ENCODE measurements at regions not wholly inside any gene's neighbourhood (a gene's known extent, or its start where the extent isn't known, plus 50 kb on each side); places are given as distances from the start of the nearest gene placed in this dataset.
A peak's percentile ranks its signal among the peaks of the same experiment; 100 is the strongest.

DNA sequence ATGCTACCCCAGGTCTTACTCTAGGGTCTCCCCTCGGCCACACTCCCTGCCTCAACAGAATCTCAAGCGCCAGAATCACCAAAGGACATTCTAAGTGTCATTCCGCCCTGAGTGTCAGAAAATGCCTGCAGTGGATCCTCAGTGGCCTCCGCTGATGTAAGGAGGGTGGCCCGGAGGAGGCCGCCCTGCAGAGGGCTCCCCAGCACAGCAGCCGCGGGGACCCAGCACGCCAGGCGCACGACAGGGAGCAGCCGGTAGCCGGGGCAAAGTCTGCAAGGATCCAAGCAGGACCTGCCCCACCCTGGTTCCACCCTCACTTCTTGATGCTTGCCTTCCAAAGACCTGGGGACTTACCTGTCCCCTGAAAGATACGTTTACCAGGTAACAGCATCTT is 54.2 kb upstream of the ID2 start:
- Mint-ChIP-seq H3K9me3 (ENCODE audit: unreplicated experiment) (no peaks in the 10 kb centered on the region), H3K36me3 (ENCODE audit: insufficient read depth, unreplicated experiment) (no peaks in the 10 kb centered on the region), H3K4me3 (ENCODE audit: unreplicated experiment) (peak overlapping the region; percentile 51), H3K27ac (ENCODE audit: unreplicated experiment) (peak overlapping the region; percentile 65), H3K4me1 (ENCODE audit: low read depth, unreplicated experiment) (peaks cover 34% of the 10 kb centered on the region), H3K27me3 (ENCODE audit: insufficient read depth, unreplicated experiment) (no peaks in the 10 kb centered on the region)
- POLR2A ChIA-PET = interaction anchor here (3.0 kb wide), 1 partner anchor 53 kb away, joined by 50 read pairs; the partner anchor contains the start of gene ID2
- DNase-seq = peak; percentile 92 to 94
- no TSS peak for BruUV-seq (replicated peaks)
- Histone ChIP-seq H3K36me3 (ENCODE audit: control insufficient read depth, insufficient read depth, low read length) (no peaks in the 10 kb centered on the region), H3K4me1 (peaks cover 88% of the 10 kb centered on the region), H3K4me3 (ENCODE audit: low read depth, low read length) (peak overlapping the region; percentile 29), H3K27me3 (replicated peaks; ENCODE audit: control insufficient read depth, insufficient read depth, low read length) (no peaks in the 10 kb centered on the region), H3K9me3 (no peaks in the 10 kb centered on the region)
- CTCF ChIA-PET = interaction anchor here (0.6 to 3.1 kb wide), 9 partner anchors 9 to 1200 kb away, joined by 3 to 23 read pairs (median 6); partner anchors contain the start of gene ID2
- TF ChIP-seq, protein P1, sequence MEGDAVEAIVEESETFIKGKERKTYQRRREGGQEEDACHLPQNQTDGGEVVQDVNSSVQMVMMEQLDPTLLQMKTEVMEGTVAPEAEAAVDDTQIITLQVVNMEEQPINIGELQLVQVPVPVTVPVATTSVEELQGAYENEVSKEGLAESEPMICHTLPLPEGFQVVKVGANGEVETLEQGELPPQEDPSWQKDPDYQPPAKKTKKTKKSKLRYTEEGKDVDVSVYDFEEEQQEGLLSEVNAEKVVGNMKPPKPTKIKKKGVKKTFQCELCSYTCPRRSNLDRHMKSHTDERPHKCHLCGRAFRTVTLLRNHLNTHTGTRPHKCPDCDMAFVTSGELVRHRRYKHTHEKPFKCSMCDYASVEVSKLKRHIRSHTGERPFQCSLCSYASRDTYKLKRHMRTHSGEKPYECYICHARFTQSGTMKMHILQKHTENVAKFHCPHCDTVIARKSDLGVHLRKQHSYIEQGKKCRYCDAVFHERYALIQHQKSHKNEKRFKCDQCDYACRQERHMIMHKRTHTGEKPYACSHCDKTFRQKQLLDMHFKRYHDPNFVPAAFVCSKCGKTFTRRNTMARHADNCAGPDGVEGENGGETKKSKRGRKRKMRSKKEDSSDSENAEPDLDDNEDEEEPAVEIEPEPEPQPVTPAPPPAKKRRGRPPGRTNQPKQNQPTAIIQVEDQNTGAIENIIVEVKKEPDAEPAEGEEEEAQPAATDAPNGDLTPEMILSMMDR (IDR thresholded peaks at IDR 0.05; ENCODE audit: insufficient read depth in 1 of 2, low read depth in 1 of 2, low read length in 1 of 2, severe bottlenecking in 1 of 2, unreplicated experiment in 1 of 2) = peak; percentile 41 to 87
- intact Hi-C loops (cut with micrococcal nuclease; ENCODE audit: unreplicated experiment) = loop anchor here (1.0 to 10.0 kb wide), 11 partner anchors 9 to 1200 kb away; no protein-coding TSS in a partner anchor

DNA sequence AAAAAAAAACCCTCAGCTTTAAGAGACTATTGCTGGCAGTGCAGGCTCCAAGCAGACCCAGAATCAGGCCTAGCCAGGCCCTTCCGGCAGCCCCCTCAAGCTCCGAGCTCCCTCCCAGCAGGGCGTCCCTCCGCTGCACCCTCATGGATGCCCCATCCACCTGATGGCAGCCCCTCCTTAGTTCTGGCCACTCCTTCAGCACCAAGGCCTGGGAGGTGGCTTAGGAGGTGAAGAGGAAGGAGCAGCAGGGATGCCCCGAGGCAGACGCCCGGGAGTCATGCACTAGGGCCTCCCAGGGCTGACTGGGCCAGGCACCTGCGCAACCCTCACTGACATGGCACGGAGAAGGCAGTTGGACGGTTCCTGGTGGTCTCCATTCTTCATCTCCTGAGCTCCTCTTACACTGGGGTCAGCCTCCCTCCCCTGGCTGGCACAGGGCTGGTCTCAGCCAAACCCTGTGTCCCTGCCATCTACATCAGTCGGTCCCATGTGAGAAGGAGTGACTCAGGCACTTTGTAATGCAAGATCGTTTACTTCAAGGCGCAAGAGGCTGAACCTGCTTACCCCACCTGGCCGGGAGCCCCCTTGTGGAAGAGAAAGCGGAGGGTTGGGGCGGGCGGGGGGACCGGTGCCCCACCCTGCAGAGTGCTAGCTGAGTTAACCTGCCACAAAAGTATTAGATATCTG is 53.5 kb upstream of the ID2 start:
- ChIA-PET CTCF (interaction anchor here (0.6 to 3.1 kb wide), 7 partner anchors 8 to 233 kb away, joined by 3 to 23 read pairs (median 5); partner anchors contain the start of gene ID2), POLR2A (interaction anchor here (3.0 kb wide), 1 partner anchor 53 kb away, joined by 50 read pairs; the partner anchor contains the start of gene ID2)
- Mint-ChIP-seq H3K27me3 (ENCODE audit: insufficient read depth, unreplicated experiment) (no peaks in the 10 kb centered on the region), H3K4me1 (ENCODE audit: low read depth, unreplicated experiment) (peaks cover 31% of the 10 kb centered on the region), H3K27ac (ENCODE audit: unreplicated experiment) (peak overlapping the region; percentile 65), H3K36me3 (ENCODE audit: insufficient read depth, unreplicated experiment) (no peaks in the 10 kb centered on the region), H3K4me3 (ENCODE audit: unreplicated experiment) (peak overlapping the region; percentile 51), H3K9me3 (ENCODE audit: unreplicated experiment) (no peaks in the 10 kb centered on the region)
- no peaks in the 10 kb centered on the region for H3K27me3 ChIP-seq (replicated peaks; ENCODE audit: control insufficient read depth, insufficient read depth, low read length)
- H3K4me1 ChIP-seq = peaks cover 89% of the 10 kb centered on the region
- intact Hi-C loops (cut with micrococcal nuclease; ENCODE audit: unreplicated experiment) = loop anchor here (5.0 to 10.0 kb wide), 2 partner anchors 134 to 504 kb away; no protein-coding TSS in a partner anchor
- no peaks in the 10 kb centered on the region for H3K9me3 ChIP-seq
- no TSS peak for BruUV-seq (replicated peaks)
- TF ChIP-seq, protein P1 (IDR thresholded peaks at IDR 0.05; ENCODE audit: insufficient read depth in 1 of 2, low read depth in 1 of 2, low read length in 1 of 2, severe bottlenecking in 1 of 2, unreplicated experiment in 1 of 2) = peak in 1 of 2 experiments; percentile 4
- H3K4me3 ChIP-seq (ENCODE audit: low read depth, low read length) = no peak overlapping the region
- DNase-seq = no peak
- no peaks in the 10 kb centered on the region for H3K36me3 ChIP-seq (ENCODE audit: control insufficient read depth, insufficient read depth, low read length)

DNA sequence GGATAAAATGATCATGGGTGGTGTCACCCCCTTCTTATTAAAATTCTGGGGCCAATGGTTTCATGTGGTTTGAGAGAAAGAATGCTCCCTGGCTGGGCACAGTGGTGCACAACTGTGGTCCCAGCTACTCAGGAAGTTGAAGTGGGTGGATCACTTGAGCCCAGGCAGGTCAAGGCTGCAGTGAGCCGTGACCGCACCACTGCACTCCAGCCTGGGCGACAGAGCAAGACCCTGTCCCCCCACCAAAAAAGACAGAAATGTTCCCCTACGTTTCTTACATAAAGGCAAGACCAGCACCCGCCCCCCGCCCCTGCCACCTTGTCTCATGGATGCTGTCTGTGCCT is 53.0 kb upstream of the ID2 start:
- ChIA-PET POLR2A (interaction anchor here (3.0 kb wide), 1 partner anchor 52 kb away, joined by 50 read pairs; the partner anchor contains the start of gene ID2), CTCF (interaction anchor here (0.8 to 3.1 kb wide), 2 partner anchors 52 to 134 kb away, joined by 3 to 23 read pairs; partner anchors contain the start of gene ID2)
- H3K9me3 ChIP-seq = no peaks in the 10 kb centered on the region
- BruUV-seq (replicated peaks) = no TSS peak
- Mint-ChIP-seq H3K9me3 (ENCODE audit: unreplicated experiment) (no peaks in the 10 kb centered on the region), H3K27ac (ENCODE audit: unreplicated experiment) (peak overlapping the region; percentile 65), H3K4me3 (ENCODE audit: unreplicated experiment) (no peak overlapping the region), H3K4me1 (ENCODE audit: low read depth, unreplicated experiment) (peaks cover 33% of the 10 kb centered on the region), H3K36me3 (ENCODE audit: insufficient read depth, unreplicated experiment) (no peaks in the 10 kb centered on the region), H3K27me3 (ENCODE audit: insufficient read depth, unreplicated experiment) (no peaks in the 10 kb centered on the region)
- TF ChIP-seq, protein P1 (IDR thresholded peaks at IDR 0.05; ENCODE audit: insufficient read depth in 1 of 2, low read depth in 1 of 2, low read length in 1 of 2, severe bottlenecking in 1 of 2, unreplicated experiment in 1 of 2) = no peak
- no peak for DNase-seq
- intact Hi-C loops (cut with micrococcal nuclease; ENCODE audit: unreplicated experiment) = loop anchor here (5.0 to 10.0 kb wide), 2 partner anchors 133 to 504 kb away; no protein-coding TSS in a partner anchor
- peaks cover 90% of the 10 kb centered on the region for H3K4me1 ChIP-seq
- no peaks in the 10 kb centered on the region for H3K36me3 ChIP-seq (ENCODE audit: control insufficient read depth, insufficient read depth, low read length)
- H3K27me3 ChIP-seq (replicated peaks; ENCODE audit: control insufficient read depth, insufficient read depth, low read length) = no peaks in the 10 kb centered on the region
- no peak overlapping the region for H3K4me3 ChIP-seq (ENCODE audit: low read depth, low read length)

Data from Caco-2 (cell line).